ENCODE measurements at regions not wholly inside any gene's neighbourhood (a gene's known extent, or its start where the extent isn't known, plus 50 kb on each side); places are given as distances from the start of the nearest gene placed in this dataset.

- Histone ChIP-seq H4K91ac (ENCODE audit: insufficient read length, low read depth, low read length) (no peak overlapping the region), H3K79me1 (ENCODE audit: insufficient read depth, low read depth, low read length, poor library complexity, severe bottlenecking) (no peaks in the 10 kb centered on the region), H3K79me2 (ENCODE audit: insufficient read depth, low read length) (no peaks in the 10 kb centered on the region), H3K4me1 (ENCODE audit: insufficient read depth, low read length) (no peaks in the 10 kb centered on the region), H3K9ac (ENCODE audit: extremely low read depth, insufficient read length, low read length) (no peak overlapping the region), H3K4ac (ENCODE audit: low read depth, low read length) (no peak overlapping the region), H2BK15ac (ENCODE audit: low read depth, low read length) (no peak overlapping the region), H3K27ac (ENCODE audit: insufficient read length, low read depth, low read length) (no peak overlapping the region), H2BK120ac (ENCODE audit: low read depth, low read length, poor library complexity, severe bottlenecking) (no peak overlapping the region), H3T11ph (ENCODE audit: low read length) (no peak overlapping the region), H3K56ac (ENCODE audit: insufficient read length, low read depth, low read length) (no peak overlapping the region), H3K14ac (ENCODE audit: insufficient read depth, low read length) (no peak overlapping the region), H4K20me1 (ENCODE audit: control insufficient read depth, insufficient read depth, insufficient read length) (no peaks in the 10 kb centered on the region), H2AK5ac (ENCODE audit: insufficient read length, low read length) (no peak overlapping the region), H3K23me2 (ENCODE audit: insufficient read length, low read depth, low read length, poor library complexity, severe bottlenecking) (no peaks in the 10 kb centered on the region), H3K4me2 (ENCODE audit: insufficient read depth, insufficient read length, low read length) (no peak overlapping the region), H2BK20ac (ENCODE audit: low read depth, low read length, poor library complexity, severe bottlenecking) (no peak overlapping the region), H2AFZ (ENCODE audit: low read length) (no peak overlapping the region), H2BK5ac (ENCODE audit: insufficient read length, low read length) (no peak overlapping the region), H2BK12ac (ENCODE audit: insufficient read length, low read depth, low read length) (no peak overlapping the region), H4K5ac (ENCODE audit: insufficient read length, low read depth, low read length) (no peak overlapping the region), H3K9me3 (ENCODE audit: control insufficient read depth, low read depth, low read length) (peaks cover 14% of the 10 kb centered on the region), H3K18ac (ENCODE audit: insufficient read length, low read depth, low read length) (no peak overlapping the region), H3K27me3 (ENCODE audit: insufficient read depth, low read length) (no peaks in the 10 kb centered on the region), H3K23ac (ENCODE audit: insufficient read length, low read depth, low read length) (no peak overlapping the region), H4K8ac (replicated peaks; ENCODE audit: insufficient read length, low read depth, low read length) (no peak overlapping the region)
- Mint-ChIP-seq H3K4me1 (no peaks in the 10 kb centered on the region), H3K27me3 (ENCODE audit: low read depth) (peaks cover 1% of the 10 kb centered on the region; the same call in 1 of the 2 replicates), H3K4me3 (no peak overlapping the region), H3K36me3 (ENCODE audit: insufficient read depth in 1 of 3, low read depth in 3 of 3) (peaks cover 28 to 63% (median 57%) of the 10 kb centered on the region in 3 experiments), H3K27ac (no peak overlapping the region), H3K9me3 (peaks cover 50 to 59% of the 10 kb centered on the region in 2 experiments)
- DNase-seq: no peak
- TF ChIP-seq CTCF (conservative IDR thresholded peaks at IDR 0.05): no peak
- WGBS (ENCODE audit: extremely low coverage, insufficient read length, low lambda C conversion rate): no CpG with 5 or more reads among the region's 3 CpGs
Measured at GRCh38 chr11:38226684-38227083, 1628.6 kb upstream of the RAG2 start.
